GM12878 (cell line): ENCODE measurements at regions not wholly inside any gene's neighbourhood (a gene's known extent, or its start where the extent isn't known, plus 50 kb on each side); places are given as distances from the start of the nearest gene placed in this dataset.

ENCODE experiments used
- ATAC-seq: fragments of 200-7000 bp; cut with Tn5 transposase; 3 replicates; pipeline ENCODE4 v1.9.1; 2020; ENCODE audit warnings: mild to moderate bottlenecking, moderate library complexity
- BruUV-seq: library from RNA; stranded (reverse); fragments of 400-500 nt; replicated peaks from 2 replicates; lab custom pipeline; 2021; lab: Mats Ljungman, UMichigan
- CTCF ChIA-PET: fragments of 300-600 bp; sonication (Branson Sonifier 250); formaldehyde crosslinking; extraction: SDS; loops from one replicate; lab custom pipeline; 2021; ENCODE audit warnings: inconsistent platforms; lab: Yijun Ruan, JAX
- POLR2A ChIA-PET: fragments of 350-600 bp; formaldehyde crosslinking; extraction: SDS; loops from one replicate; lab custom pipeline; 2021; ENCODE audit warnings: inconsistent platforms; lab: Charles Lee
- RAD21 ChIA-PET: fragments of 300-600 bp; sonication (Branson Sonifier 250); formaldehyde crosslinking; loops from one replicate; lab custom pipeline; 2023; ENCODE audit warnings: antibody characterized with exemption; ENCODE audit not compliant: unreplicated experiment; lab: Charles Lee
- SMC1A ChIA-PET: fragments of 300-600 bp; sonication (Branson Sonifier 250); formaldehyde crosslinking; loops from one replicate; lab custom pipeline; 2023; ENCODE audit not compliant: unreplicated experiment, uncharacterized antibody; lab: Charles Lee
- DNase-seq: peaks from one replicate; pipeline ENCODE4 v3.0.0-alpha.2; 2011; ENCODE audit warnings: low read depth, low spot score
- FAIRE-seq: peaks from 3 replicates; lab custom pipeline; 2011; peaks lifted over from hg19 to GRCh38; lab: Jason Lieb, UNC
- H2AFZ ChIP-seq: 2 replicates; pipeline ENCODE4 v1.6.0; 2011; ENCODE audit warnings: low read depth, low read length, control low read depth; ENCODE audit not compliant: control insufficient read depth
- H3K27ac ChIP-seq: 2 replicates; pipeline ENCODE4 v1.5.1; 2011; ENCODE audit warnings: control low read depth; ENCODE audit not compliant: control insufficient read depth, insufficient read depth
- H3K27me3 ChIP-seq, 2 experiments: replicated peaks in 1 of 2; 2 replicates each; pipeline versions ENCODE4 v1.6.0 to v1.6.1; 2011; ENCODE audit warnings: low read length in 1 of 2; ENCODE audit not compliant: control insufficient read depth in 2 of 2, insufficient read depth in 2 of 2
- H3K36me3 ChIP-seq, 2 experiments: 2 replicates each; pipeline ENCODE4 v1.5.1; 2011; ENCODE audit warnings: low read length in 1 of 2; ENCODE audit not compliant: control insufficient read depth in 2 of 2, insufficient read depth in 2 of 2
- H3K4me1 ChIP-seq: 2 replicates; pipeline ENCODE4 v1.6.1; 2011; ENCODE audit warnings: mild to moderate bottlenecking, low read length, moderate library complexity, mixed read lengths; ENCODE audit not compliant: control insufficient read depth, insufficient read depth
- H3K4me2 ChIP-seq: 2 replicates; pipeline ENCODE4 v1.6.0; 2011; ENCODE audit warnings: control low read depth; ENCODE audit not compliant: control insufficient read depth, insufficient read depth
- H3K4me3 ChIP-seq: fragments of 200-600 bp; sonication (generic); 2 replicates; pipeline ENCODE4 v1.5.1; 2016
- H3K79me2 ChIP-seq: 2 replicates; pipeline ENCODE4 v1.6.0; 2011; ENCODE audit warnings: low read length; ENCODE audit not compliant: control insufficient read depth, insufficient read depth
- H3K9ac ChIP-seq: 2 replicates; pipeline ENCODE4 v1.8.0; 2011; ENCODE audit warnings: low read length, control low read depth, mixed read lengths; ENCODE audit not compliant: control insufficient read depth, insufficient read depth
- H3K9me3 ChIP-seq: replicated peaks from 3 replicates; pipeline ENCODE4 v1.5.1; 2011; ENCODE audit warnings: mild to moderate bottlenecking, low read length; ENCODE audit not compliant: control insufficient read depth, insufficient read depth
- H4K20me1 ChIP-seq: 2 replicates; pipeline ENCODE4 v1.6.0; 2011; ENCODE audit not compliant: control insufficient read depth, insufficient read depth
- BACH1 ChIP-seq: fragments of 450-650 bp; IDR thresholded peaks from 2 replicates; pipeline ENCODE4 v1.6.1; 2017; ENCODE audit warnings: mild to moderate bottlenecking, borderline replicate concordance
- CREM ChIP-seq: IDR thresholded peaks from 2 replicates; pipeline ENCODE4 v1.6.1; 2014; ENCODE audit warnings: antibody characterized with exemption, low read depth
- EGR1 ChIP-seq, 2 experiments: IDR thresholded peaks; 1 replicate in 1 of 2; 2 replicates in 1 of 2; pipeline ENCODE4 v1.6.1; 2011 to 2012; ENCODE audit warnings: low read depth in 2 of 2, low read length in 2 of 2, borderline replicate concordance in 1 of 2, mild to moderate bottlenecking in 1 of 2, moderate library complexity in 1 of 2
- FOXK2 ChIP-seq: fragments of 450-650 bp; IDR thresholded peaks from 2 replicates; pipeline ENCODE4 v1.6.1; 2017; ENCODE audit warnings: mild to moderate bottlenecking, moderate library complexity
- HDAC2 ChIP-seq: fragments of 200-600 bp; sonication (generic); IDR thresholded peaks from 2 replicates; pipeline ENCODE4 v1.6.1; 2017
- JUND ChIP-seq: IDR thresholded peaks from 2 replicates; pipeline ENCODE4 v1.6.1; 2012; ENCODE audit warnings: low read depth, mild to moderate bottlenecking, low read length, improper control_type of control experiment, moderate library complexity
- KAT2A ChIP-seq: conservative IDR thresholded peaks from 2 replicates; pipeline ENCODE4 v1.6.1; 2011; ENCODE audit warnings: low read depth, low read length; ENCODE audit not compliant: control insufficient read depth
- MEF2A ChIP-seq: IDR thresholded peaks from 2 replicates; pipeline ENCODE4 v1.6.1; 2011; ENCODE audit warnings: low read depth, mild to moderate bottlenecking, low read length, moderate library complexity; ENCODE audit not compliant: insufficient read depth
- NRF1 ChIP-seq: conservative IDR thresholded peaks from 2 replicates; pipeline ENCODE4 v1.6.1; 2011; ENCODE audit warnings: mild to moderate bottlenecking, low read depth, low read length, improper control_type of control experiment
- PAX5 ChIP-seq: IDR thresholded peaks from 2 replicates; pipeline ENCODE4 v1.6.1; 2011; ENCODE audit warnings: low read depth, low read length, borderline replicate concordance
- POLR2AphosphoS5 ChIP-seq: IDR thresholded peaks from 2 replicates; pipeline ENCODE4 v1.6.1; 2011; ENCODE audit warnings: mild to moderate bottlenecking, low read length, inconsistent platforms
- RB1 ChIP-seq: fragments of 450-650 bp; formaldehyde crosslinking; IDR thresholded peaks from 2 replicates; pipeline ENCODE4 v1.6.1; 2017; ENCODE audit warnings: mild to moderate bottlenecking, borderline replicate concordance
- RFX5 ChIP-seq: IDR thresholded peaks from 2 replicates; pipeline ENCODE4 v1.6.1; 2011; ENCODE audit warnings: low read depth, low read length, improper control_type of control experiment
- SUPT20H ChIP-seq: IDR thresholded peaks from 2 replicates; pipeline ENCODE4 v1.6.1; 2011; ENCODE audit warnings: low read depth, mild to moderate bottlenecking, low read length, moderate library complexity, borderline replicate concordance; ENCODE audit not compliant: control insufficient read depth
- YY1 ChIP-seq: IDR thresholded peaks from 2 replicates; pipeline ENCODE4 v1.6.1; 2011; ENCODE audit warnings: low read depth, mild to moderate bottlenecking, low read length
- ZNF217 ChIP-seq: fragments of 450-650 bp; IDR thresholded peaks from 2 replicates; pipeline ENCODE4 v1.6.1; 2017; ENCODE audit warnings: antibody characterized with exemption, mild to moderate bottlenecking
- WGBS: methylation state at CpG from one replicate; pipeline ENCODE4 v1.1.6; 2016; ENCODE audit warnings: low lambda C conversion rate; ENCODE audit not compliant: insufficient replicate concordance, insufficient coverage; ENCODE audit errors: missing lambda C conversion rate; 5-methylcytosine and 5-hydroxymethylcytosine counted together
- in situ Hi-C: fragments of 300-500 bp; cut with MboI; formaldehyde crosslinking; loops from 9 replicates; pipeline ENCODE4 v1.14.3; 2018; ENCODE audit warnings: mixed read lengths
- intact Hi-C: fragments of 100-400 bp; cut with micrococcal nuclease; formaldehyde crosslinking; loops from one replicate; pipeline ENCODE4 v1.14.2; 2022; ENCODE audit not compliant: unreplicated experiment
- TF ChIP-seq, protein P1 (sequence below): fragments of 450-650 bp; formaldehyde crosslinking; IDR thresholded peaks from 2 replicates; pipeline ENCODE4 v1.5.0; 2022; ENCODE audit warnings: mild to moderate bottlenecking, missing genetic modification characterization
- TF ChIP-seq, protein P2 (sequence below): IDR thresholded peaks from 2 replicates; pipeline ENCODE4 v1.6.1; 2011; ENCODE audit warnings: mild to moderate bottlenecking, low read depth, low read length, moderate library complexity; ENCODE audit not compliant: insufficient replicate concordance
- TF ChIP-seq, protein P3 (sequence below): fragments of 450-650 bp; IDR thresholded peaks from 2 replicates; pipeline ENCODE4 v1.6.1; 2017; ENCODE audit warnings: mild to moderate bottlenecking

DNA sequence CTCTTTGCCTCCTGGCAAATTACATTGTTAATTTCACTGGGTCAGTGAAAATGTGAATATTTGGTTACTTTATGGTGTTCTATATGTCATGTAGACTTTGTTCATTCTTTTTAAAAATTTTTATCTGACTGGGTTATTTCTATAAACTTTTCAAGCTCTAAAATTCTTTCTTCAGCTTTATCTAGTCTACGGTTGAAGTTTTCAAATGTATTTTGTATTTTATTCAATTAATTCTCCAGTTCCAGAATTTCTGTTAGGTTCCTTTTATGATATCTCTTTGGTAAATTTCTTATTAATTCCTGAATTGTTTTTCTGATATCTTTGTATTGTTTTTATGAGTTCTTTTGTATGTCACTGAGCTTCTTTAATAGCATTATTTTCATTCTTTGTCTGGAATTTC is 228.1 kb downstream of the LPIN1 start:
- FAIRE-seq (no peak), DNase-seq (no peak), ATAC-seq (no peak)
- POLR2A ChIA-PET = interaction anchor here (0.6 to 1.2 kb wide), 3 partner anchors 17 to 575 kb away, joined by 3 to 6 read pairs (median 4); no protein-coding TSS in a partner anchor
- Histone ChIP-seq H3K9me3 (peaks cover 24% of the 10 kb centered on the region), H4K20me1 (no peaks in the 10 kb centered on the region), H3K36me3 (no peaks in the 10 kb centered on the region; a peak in 1 of 4 replicates), H3K79me2 (peaks cover 4% of the 10 kb centered on the region), H2AFZ (no peak overlapping the region), H3K27me3 (no peaks in the 10 kb centered on the region), H3K4me1 (peaks cover 7% of the 10 kb centered on the region; the same call in 1 of the 2 replicates), H3K4me2 (no peak overlapping the region), H3K4me3 (no peak overlapping the region), H3K9ac (no peak overlapping the region), H3K27ac (no peak overlapping the region)
- TF ChIP-seq POLR2AphosphoS5 = no peak
- TF ChIP-seq ZNF217 = no peak
- TF ChIP-seq HDAC2 = no peak
- no peak for TF ChIP-seq FOXK2
- no peak for TF ChIP-seq EGR1 (IDR thresholded peaks at IDR 0.05; ENCODE audit: borderline replicate concordance in 1 of 2, low read depth in 2 of 2, low read length in 2 of 2)
- TF ChIP-seq CREM = no peak
- TF ChIP-seq, protein P1, sequence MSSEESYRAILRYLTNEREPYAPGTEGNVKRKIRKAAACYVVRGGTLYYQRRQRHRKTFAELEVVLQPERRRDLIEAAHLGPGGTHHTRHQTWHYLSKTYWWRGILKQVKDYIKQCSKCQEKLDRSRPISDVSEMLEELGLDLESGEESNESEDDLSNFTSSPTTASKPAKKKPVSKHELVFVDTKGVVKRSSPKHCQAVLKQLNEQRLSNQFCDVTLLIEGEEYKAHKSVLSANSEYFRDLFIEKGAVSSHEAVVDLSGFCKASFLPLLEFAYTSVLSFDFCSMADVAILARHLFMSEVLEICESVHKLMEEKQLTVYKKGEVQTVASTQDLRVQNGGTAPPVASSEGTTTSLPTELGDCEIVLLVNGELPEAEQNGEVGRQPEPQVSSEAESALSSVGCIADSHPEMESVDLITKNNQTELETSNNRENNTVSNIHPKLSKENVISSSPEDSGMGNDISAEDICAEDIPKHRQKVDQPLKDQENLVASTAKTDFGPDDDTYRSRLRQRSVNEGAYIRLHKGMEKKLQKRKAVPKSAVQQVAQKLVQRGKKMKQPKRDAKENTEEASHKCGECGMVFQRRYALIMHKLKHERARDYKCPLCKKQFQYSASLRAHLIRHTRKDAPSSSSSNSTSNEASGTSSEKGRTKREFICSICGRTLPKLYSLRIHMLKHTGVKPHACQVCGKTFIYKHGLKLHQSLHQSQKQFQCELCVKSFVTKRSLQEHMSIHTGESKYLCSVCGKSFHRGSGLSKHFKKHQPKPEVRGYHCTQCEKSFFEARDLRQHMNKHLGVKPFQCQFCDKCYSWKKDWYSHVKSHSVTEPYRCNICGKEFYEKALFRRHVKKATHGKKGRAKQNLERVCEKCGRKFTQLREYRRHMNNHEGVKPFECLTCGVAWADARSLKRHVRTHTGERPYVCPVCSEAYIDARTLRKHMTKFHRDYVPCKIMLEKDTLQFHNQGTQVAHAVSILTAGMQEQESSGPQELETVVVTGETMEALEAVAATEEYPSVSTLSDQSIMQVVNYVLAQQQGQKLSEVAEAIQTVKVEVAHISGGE = no peak
- TF ChIP-seq BACH1 = no peak
- TF ChIP-seq PAX5 = no peak
- TF ChIP-seq MEF2A = no peak
- TF ChIP-seq SUPT20H = no peak
- no peak for TF ChIP-seq RB1
- TF ChIP-seq KAT2A = no peak
- TF ChIP-seq, protein P2, sequence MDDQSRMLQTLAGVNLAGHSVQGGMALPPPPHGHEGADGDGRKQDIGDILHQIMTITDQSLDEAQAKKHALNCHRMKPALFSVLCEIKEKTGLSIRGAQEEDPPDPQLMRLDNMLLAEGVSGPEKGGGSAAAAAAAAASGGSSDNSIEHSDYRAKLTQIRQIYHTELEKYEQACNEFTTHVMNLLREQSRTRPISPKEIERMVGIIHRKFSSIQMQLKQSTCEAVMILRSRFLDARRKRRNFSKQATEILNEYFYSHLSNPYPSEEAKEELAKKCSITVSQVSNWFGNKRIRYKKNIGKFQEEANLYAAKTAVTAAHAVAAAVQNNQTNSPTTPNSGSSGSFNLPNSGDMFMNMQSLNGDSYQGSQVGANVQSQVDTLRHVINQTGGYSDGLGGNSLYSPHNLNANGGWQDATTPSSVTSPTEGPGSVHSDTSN = no peak
- TF ChIP-seq YY1 = no peak
- TF ChIP-seq NRF1 = no peak
- TF ChIP-seq, protein P3, sequence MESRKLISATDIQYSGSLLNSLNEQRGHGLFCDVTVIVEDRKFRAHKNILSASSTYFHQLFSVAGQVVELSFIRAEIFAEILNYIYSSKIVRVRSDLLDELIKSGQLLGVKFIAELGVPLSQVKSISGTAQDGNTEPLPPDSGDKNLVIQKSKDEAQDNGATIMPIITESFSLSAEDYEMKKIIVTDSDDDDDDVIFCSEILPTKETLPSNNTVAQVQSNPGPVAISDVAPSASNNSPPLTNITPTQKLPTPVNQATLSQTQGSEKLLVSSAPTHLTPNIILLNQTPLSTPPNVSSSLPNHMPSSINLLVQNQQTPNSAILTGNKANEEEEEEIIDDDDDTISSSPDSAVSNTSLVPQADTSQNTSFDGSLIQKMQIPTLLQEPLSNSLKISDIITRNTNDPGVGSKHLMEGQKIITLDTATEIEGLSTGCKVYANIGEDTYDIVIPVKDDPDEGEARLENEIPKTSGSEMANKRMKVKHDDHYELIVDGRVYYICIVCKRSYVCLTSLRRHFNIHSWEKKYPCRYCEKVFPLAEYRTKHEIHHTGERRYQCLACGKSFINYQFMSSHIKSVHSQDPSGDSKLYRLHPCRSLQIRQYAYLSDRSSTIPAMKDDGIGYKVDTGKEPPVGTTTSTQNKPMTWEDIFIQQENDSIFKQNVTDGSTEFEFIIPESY = no peak
- no peak for TF ChIP-seq RFX5
- TF ChIP-seq JUND = no peak
- WGBS = 100% methylated on average over 1 of the region's 1 CpG
- SMC1A ChIA-PET = interaction anchor here (0.6 to 2.3 kb wide), 8 partner anchors 11 to 489 kb away, joined by 3 to 8 read pairs (median 5); no protein-coding TSS in a partner anchor
- CTCF ChIA-PET = interaction anchor here (0.6 to 1.0 kb wide), 4 partner anchors 60 to 1033 kb away, joined by 3 to 5 read pairs (median 3); no protein-coding TSS in a partner anchor
- no TSS peak for BruUV-seq
- intact Hi-C loops = no loop called here
- RAD21 ChIA-PET = interaction anchor here (0.8 to 1.5 kb wide), 4 partner anchors 58 to 111 kb away, joined by 3 to 6 read pairs (median 4); no protein-coding TSS in a partner anchor
- in situ Hi-C loops = no loop called here
